Panc1 (cell line): ENCODE measurements at regions not wholly inside any gene's neighbourhood (a gene's known extent, or its start where the extent isn't known, plus 50 kb on each side); places are given as distances from the start of the nearest gene placed in this dataset.

Experiments used
- ATAC-seq: fragments of 200-7000 bp; cut with Tn5 transposase; 2 replicates; pipeline ENCODE4 v1.9.1; 2020; ENCODE audit warnings: mild to moderate bottlenecking, moderate library complexity
- BruUV-seq: library from RNA; stranded (reverse); fragments of 400-500 nt; replicated peaks from 2 replicates; lab custom pipeline; 2021; lab: Mats Ljungman, UMichigan
- CTCF ChIA-PET: fragments of 300-600 bp; sonication (Branson Sonifier 250); formaldehyde crosslinking; loops from one replicate; lab custom pipeline; 2022; ENCODE audit warnings: antibody characterized with exemption; lab: Charles Lee
- POLR2A ChIA-PET: fragments of 300-600 bp; sonication (Branson Sonifier 250); formaldehyde crosslinking; loops from one replicate; lab custom pipeline; 2022; ENCODE audit warnings: antibody characterized with exemption; lab: Charles Lee
- DNase-seq: peaks from one replicate; pipeline ENCODE4 v3.0.0-alpha.2; 2010; ENCODE audit warnings: low read depth, low spot score
- H3K27ac ChIP-seq: 2 replicates; pipeline ENCODE4 v1.5.1; 2011; ENCODE audit warnings: mild to moderate bottlenecking, low read length, inconsistent platforms
- H3K27me3 ChIP-seq: fragments of 200-500 bp; sonication (Bioruptor generic); 2 replicates; pipeline ENCODE4 v1.6.0; 2014; ENCODE audit warnings: low read length, inconsistent platforms; ENCODE audit not compliant: control insufficient read depth, insufficient read depth
- H3K36me3 ChIP-seq: fragments of 200-500 bp; sonication (Bioruptor generic); 2 replicates; pipeline ENCODE4 v1.5.1; 2014; ENCODE audit warnings: inconsistent platforms, mild to moderate bottlenecking, low read length, moderate library complexity; ENCODE audit not compliant: control insufficient read depth, insufficient read depth
- H3K4me1 ChIP-seq: 2 replicates; pipeline ENCODE4 v1.5.1; 2011; ENCODE audit warnings: inconsistent platforms, mild to moderate bottlenecking, low read length, moderate library complexity; ENCODE audit not compliant: control insufficient read depth, insufficient read depth
- H3K4me3 ChIP-seq, 2 experiments: 2 replicates each; pipeline ENCODE4 v1.5.1; 2011 to 2012; ENCODE audit warnings: low read depth in 2 of 2, low read length in 2 of 2, mild to moderate bottlenecking in 2 of 2, inconsistent platforms in 1 of 2, moderate library complexity in 1 of 2
- H3K9me3 ChIP-seq: fragments of 200-500 bp; sonication (Bioruptor generic); 2 replicates; pipeline ENCODE4 v1.5.1; 2014; ENCODE audit warnings: low read depth, mild to moderate bottlenecking, inconsistent platforms, low read length, moderate library complexity; ENCODE audit not compliant: control insufficient read depth, insufficient read depth
- POLR2AphosphoS5 ChIP-seq: IDR thresholded peaks from 2 replicates; pipeline ENCODE4 v1.6.1; 2012; ENCODE audit warnings: mild to moderate bottlenecking, low read depth, low read length, moderate library complexity
- SIN3A ChIP-seq: IDR thresholded peaks from 2 replicates; pipeline ENCODE4 v1.6.1; 2012; ENCODE audit warnings: low read depth, mild to moderate bottlenecking, low read length, moderate library complexity, borderline replicate concordance; ENCODE audit not compliant: insufficient read depth
- TCF7L2 ChIP-seq: IDR thresholded peaks from 2 replicates; pipeline ENCODE4 v1.6.1; 2011; ENCODE audit warnings: mild to moderate bottlenecking, low read depth, low read length, inconsistent platforms
- in situ Hi-C: cut with HindIII; loops from 2 replicates; pipeline ENCODE4 v1.10.0; 2016; ENCODE audit warnings: low sequenced_read_pairs, low pct_unique_long_range_greater_than_20kb
- intact Hi-C: fragments of 100-400 bp; cut with micrococcal nuclease; formaldehyde crosslinking; loops from one replicate; pipeline ENCODE4 v1.10.0; 2022; ENCODE audit not compliant: unreplicated experiment
- TF ChIP-seq, protein P1 (sequence below), 2 experiments: IDR thresholded peaks; 2 replicates each; pipeline ENCODE4 v1.6.1; 2011 to 2012; ENCODE audit warnings: low read depth in 2 of 2, control low read depth in 1 of 2, low read length in 1 of 2, mild to moderate bottlenecking in 1 of 2, moderate library complexity in 1 of 2; ENCODE audit not compliant: insufficient read depth in 1 of 2
- TF ChIP-seq, protein P2 (sequence below): fragments of 450-650 bp; IDR thresholded peaks from 2 replicates; pipeline ENCODE4 v1.5.1; 2017; ENCODE audit warnings: mild to moderate bottlenecking

DNA sequence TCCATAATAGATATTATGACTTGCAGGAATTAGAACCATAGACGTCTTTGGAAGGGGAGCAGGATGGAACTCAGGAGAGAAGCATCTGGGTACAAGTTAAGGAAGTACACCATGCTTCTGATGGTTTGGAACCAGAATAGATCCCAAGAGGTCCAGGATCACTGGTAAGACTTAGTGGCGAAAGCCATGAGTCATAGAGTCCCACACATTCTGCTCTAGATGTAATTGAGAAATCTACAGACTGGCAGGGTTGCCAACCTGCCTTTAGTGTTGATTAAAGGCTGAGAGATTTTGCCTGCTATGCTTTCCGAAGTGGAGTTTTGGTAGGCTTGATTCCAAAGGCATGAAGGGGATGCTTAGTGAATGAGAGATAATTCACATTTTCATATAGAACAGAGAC is 57.1 kb upstream of the C1orf87 start:
- Histone ChIP-seq H3K4me3 (no peak overlapping the region), H3K27ac (no peak overlapping the region), H3K27me3 (0 out of 2 replicates have a peak, but pooled peaks cover 2% of the 10 kb centered on the region), H3K9me3 (no peaks in the 10 kb centered on the region), H3K4me1 (no peaks in the 10 kb centered on the region), H3K36me3 (no peaks in the 10 kb centered on the region)
- no peak for TF ChIP-seq POLR2AphosphoS5
- TF ChIP-seq TCF7L2 = no peak
- TF ChIP-seq, protein P1, sequence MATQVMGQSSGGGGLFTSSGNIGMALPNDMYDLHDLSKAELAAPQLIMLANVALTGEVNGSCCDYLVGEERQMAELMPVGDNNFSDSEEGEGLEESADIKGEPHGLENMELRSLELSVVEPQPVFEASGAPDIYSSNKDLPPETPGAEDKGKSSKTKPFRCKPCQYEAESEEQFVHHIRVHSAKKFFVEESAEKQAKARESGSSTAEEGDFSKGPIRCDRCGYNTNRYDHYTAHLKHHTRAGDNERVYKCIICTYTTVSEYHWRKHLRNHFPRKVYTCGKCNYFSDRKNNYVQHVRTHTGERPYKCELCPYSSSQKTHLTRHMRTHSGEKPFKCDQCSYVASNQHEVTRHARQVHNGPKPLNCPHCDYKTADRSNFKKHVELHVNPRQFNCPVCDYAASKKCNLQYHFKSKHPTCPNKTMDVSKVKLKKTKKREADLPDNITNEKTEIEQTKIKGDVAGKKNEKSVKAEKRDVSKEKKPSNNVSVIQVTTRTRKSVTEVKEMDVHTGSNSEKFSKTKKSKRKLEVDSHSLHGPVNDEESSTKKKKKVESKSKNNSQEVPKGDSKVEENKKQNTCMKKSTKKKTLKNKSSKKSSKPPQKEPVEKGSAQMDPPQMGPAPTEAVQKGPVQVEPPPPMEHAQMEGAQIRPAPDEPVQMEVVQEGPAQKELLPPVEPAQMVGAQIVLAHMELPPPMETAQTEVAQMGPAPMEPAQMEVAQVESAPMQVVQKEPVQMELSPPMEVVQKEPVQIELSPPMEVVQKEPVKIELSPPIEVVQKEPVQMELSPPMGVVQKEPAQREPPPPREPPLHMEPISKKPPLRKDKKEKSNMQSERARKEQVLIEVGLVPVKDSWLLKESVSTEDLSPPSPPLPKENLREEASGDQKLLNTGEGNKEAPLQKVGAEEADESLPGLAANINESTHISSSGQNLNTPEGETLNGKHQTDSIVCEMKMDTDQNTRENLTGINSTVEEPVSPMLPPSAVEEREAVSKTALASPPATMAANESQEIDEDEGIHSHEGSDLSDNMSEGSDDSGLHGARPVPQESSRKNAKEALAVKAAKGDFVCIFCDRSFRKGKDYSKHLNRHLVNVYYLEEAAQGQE (IDR thresholded peaks at IDR 0.05; ENCODE audit: insufficient read depth in 1 of 2, low read depth in 2 of 2, low read length in 1 of 2) = no peak
- TF ChIP-seq SIN3A = no peak
- TF ChIP-seq, protein P2, sequence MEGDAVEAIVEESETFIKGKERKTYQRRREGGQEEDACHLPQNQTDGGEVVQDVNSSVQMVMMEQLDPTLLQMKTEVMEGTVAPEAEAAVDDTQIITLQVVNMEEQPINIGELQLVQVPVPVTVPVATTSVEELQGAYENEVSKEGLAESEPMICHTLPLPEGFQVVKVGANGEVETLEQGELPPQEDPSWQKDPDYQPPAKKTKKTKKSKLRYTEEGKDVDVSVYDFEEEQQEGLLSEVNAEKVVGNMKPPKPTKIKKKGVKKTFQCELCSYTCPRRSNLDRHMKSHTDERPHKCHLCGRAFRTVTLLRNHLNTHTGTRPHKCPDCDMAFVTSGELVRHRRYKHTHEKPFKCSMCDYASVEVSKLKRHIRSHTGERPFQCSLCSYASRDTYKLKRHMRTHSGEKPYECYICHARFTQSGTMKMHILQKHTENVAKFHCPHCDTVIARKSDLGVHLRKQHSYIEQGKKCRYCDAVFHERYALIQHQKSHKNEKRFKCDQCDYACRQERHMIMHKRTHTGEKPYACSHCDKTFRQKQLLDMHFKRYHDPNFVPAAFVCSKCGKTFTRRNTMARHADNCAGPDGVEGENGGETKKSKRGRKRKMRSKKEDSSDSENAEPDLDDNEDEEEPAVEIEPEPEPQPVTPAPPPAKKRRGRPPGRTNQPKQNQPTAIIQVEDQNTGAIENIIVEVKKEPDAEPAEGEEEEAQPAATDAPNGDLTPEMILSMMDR = no peak
- ChIA-PET CTCF (no interaction called here), POLR2A (no interaction called here)
- intact Hi-C loops (no loop called here), in situ Hi-C loops (no loop called here)
- no TSS peak for BruUV-seq
- DNase-seq (no peak), ATAC-seq (no peak)

DNA sequence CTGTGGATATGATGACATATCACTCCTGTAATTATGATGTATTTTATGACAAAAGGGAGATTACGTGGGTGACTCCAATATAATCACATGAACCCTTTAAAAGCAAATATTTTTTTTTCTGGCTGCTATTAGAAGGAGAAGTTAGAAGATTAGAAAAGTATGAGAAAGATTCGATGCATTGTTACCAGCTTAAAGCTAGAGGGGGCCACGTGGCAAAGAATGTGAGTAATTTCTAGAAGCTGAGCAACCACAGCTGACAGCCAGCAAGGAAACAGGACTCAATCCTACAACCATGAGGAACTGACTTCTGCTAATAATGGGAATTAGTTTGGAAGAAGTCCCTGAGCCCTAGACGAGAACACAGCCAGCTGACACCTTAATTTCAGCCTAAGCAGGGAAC is 56.3 kb upstream of the C1orf87 start:
- ChIA-PET CTCF (no interaction called here), POLR2A (no interaction called here)
- DNase-seq = no peak

More for the DNA sequence above, 56.3 kb upstream of the C1orf87 start:
- BruUV-seq = no TSS peak
- Histone ChIP-seq H3K4me1 (no peaks in the 10 kb centered on the region), H3K36me3 (no peaks in the 10 kb centered on the region), H3K27me3 (0 out of 2 replicates have a peak, but pooled peaks cover 2% of the 10 kb centered on the region), H3K4me3 (no peak overlapping the region), H3K9me3 (no peaks in the 10 kb centered on the region), H3K27ac (no peak overlapping the region)
- in situ Hi-C loops (no loop called here), intact Hi-C loops (loop anchor here (10.0 kb wide), 1 partner anchor 155 kb away; no protein-coding TSS in a partner anchor)
- ATAC-seq = no peak
- TF ChIP-seq TCF7L2 = no peak
- TF ChIP-seq POLR2AphosphoS5 = no peak
- no peak for TF ChIP-seq SIN3A
- TF ChIP-seq, protein P2 = no peak
- TF ChIP-seq, protein P1 (IDR thresholded peaks at IDR 0.05; ENCODE audit: insufficient read depth in 1 of 2, low read depth in 2 of 2, low read length in 1 of 2) = no peak
